ENCODE measurements at regions not wholly inside any gene's neighbourhood (a gene's known extent, or its start where the extent isn't known, plus 50 kb on each side); places are given as distances from the start of the nearest gene placed in this dataset.

DNA sequence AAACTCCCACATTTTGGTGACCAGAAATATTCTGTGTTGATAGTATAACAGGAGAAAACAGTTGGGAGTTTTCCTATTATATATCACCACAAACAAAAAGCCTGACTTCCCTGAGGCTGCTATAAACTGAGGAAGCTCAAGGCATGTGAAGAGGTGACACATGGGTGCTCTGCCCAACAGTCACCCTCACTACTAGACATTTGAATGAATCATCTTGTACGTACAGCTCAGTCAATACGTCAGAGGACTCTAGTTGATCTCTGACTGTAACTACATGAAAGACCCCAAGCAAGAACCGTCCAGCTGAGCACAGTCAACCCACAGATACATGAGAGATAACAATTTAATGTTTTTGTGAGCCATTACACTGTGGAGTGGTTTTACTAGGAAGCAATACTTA is 338.3 kb upstream of the ATP11B start:
- ChIA-PET CTCF (no interaction called here), POLR2A (no interaction called here)
- no peak for DNase-seq
- Mint-ChIP-seq H3K9me3 (ENCODE audit: unreplicated experiment) (peaks cover 10% of the 10 kb centered on the region), H3K36me3 (ENCODE audit: insufficient read depth, unreplicated experiment) (no peaks in the 10 kb centered on the region), H3K4me3 (ENCODE audit: unreplicated experiment) (no peak overlapping the region), H3K4me1 (ENCODE audit: low read depth, unreplicated experiment) (peaks cover 7% of the 10 kb centered on the region), H3K27ac (ENCODE audit: unreplicated experiment) (no peak overlapping the region), H3K27me3 (ENCODE audit: insufficient read depth, unreplicated experiment) (no peaks in the 10 kb centered on the region)
- Histone ChIP-seq H3K9me3 (no peaks in the 10 kb centered on the region), H3K27me3 (replicated peaks; ENCODE audit: control insufficient read depth, insufficient read depth, low read length) (no peaks in the 10 kb centered on the region), H3K4me3 (ENCODE audit: low read depth, low read length) (no peak overlapping the region), H3K4me1 (peaks cover 12% of the 10 kb centered on the region), H3K36me3 (ENCODE audit: control insufficient read depth, insufficient read depth, low read length) (no peaks in the 10 kb centered on the region)
- intact Hi-C loops (cut with micrococcal nuclease; ENCODE audit: unreplicated experiment), result no loop called here
- TF ChIP-seq CTCF (IDR thresholded peaks at IDR 0.05; ENCODE audit: insufficient read depth in 1 of 2, low read depth in 1 of 2, low read length in 1 of 2, severe bottlenecking in 1 of 2, unreplicated experiment in 1 of 2), result no peak
- BruUV-seq (replicated peaks), result no TSS peak

DNA sequence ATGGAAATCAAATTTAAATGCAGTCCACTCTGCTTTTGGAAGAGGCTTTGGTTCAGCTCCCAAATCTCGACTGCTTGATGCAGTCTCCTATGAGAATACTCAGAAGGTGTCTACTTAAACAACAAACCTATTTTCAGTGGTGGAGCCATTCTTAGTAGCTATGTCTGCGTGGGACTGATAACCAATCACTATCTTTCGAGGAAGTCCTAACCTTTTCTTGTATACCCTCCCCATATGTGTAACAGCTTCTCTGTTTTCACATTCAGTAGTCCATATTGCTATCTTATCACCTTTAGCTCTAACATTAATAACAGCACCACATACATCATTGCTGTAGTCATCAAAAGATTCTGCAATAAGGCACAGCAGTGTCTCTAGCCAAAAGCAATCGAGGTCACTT is 333.0 kb upstream of the ATP11B start:
- Mint-ChIP-seq H3K36me3 (ENCODE audit: insufficient read depth, unreplicated experiment) (no peaks in the 10 kb centered on the region), H3K9me3 (ENCODE audit: unreplicated experiment) (peaks cover 8% of the 10 kb centered on the region), H3K4me1 (ENCODE audit: low read depth, unreplicated experiment) (no peaks in the 10 kb centered on the region), H3K27ac (ENCODE audit: unreplicated experiment) (no peak overlapping the region), H3K4me3 (ENCODE audit: unreplicated experiment) (no peak overlapping the region), H3K27me3 (ENCODE audit: insufficient read depth, unreplicated experiment) (no peaks in the 10 kb centered on the region)
- BruUV-seq (replicated peaks), result no TSS peak
- Histone ChIP-seq H3K4me1 (no peaks in the 10 kb centered on the region), H3K36me3 (ENCODE audit: control insufficient read depth, insufficient read depth, low read length) (no peaks in the 10 kb centered on the region), H3K9me3 (no peaks in the 10 kb centered on the region), H3K27me3 (replicated peaks; ENCODE audit: control insufficient read depth, insufficient read depth, low read length) (no peaks in the 10 kb centered on the region), H3K4me3 (ENCODE audit: low read depth, low read length) (no peak overlapping the region)
- TF ChIP-seq CTCF (IDR thresholded peaks at IDR 0.05; ENCODE audit: insufficient read depth in 1 of 2, low read depth in 1 of 2, low read length in 1 of 2, severe bottlenecking in 1 of 2, unreplicated experiment in 1 of 2), result no peak
- no peak for DNase-seq
- POLR2A ChIA-PET, result no interaction called here
- intact Hi-C loops (cut with micrococcal nuclease; ENCODE audit: unreplicated experiment), result no loop called here
- CTCF ChIA-PET, result no interaction called here

DNA sequence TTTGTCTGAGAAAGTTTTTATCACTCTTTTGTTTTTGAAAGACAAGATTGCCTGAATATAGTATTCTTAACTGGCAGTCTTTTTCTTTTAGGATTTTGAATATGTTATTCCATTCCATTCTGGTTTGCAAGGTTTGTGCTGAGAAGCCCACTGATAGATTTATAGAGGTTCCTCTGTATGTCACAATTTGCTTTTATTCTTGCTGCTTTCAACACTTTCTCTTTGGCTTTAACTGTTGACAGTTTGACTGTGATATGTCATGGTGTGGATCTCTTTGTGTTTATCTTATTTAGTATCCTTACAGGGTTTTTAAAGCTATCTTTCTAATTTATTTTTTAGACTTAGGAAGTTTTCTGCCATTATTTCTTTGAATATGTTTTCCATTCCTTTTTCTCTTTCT is 331.2 kb upstream of the ATP11B start:
- no peaks in the 10 kb centered on the region for H3K4me1 Mint-ChIP-seq (ENCODE audit: low read depth, unreplicated experiment)
- CTCF ChIA-PET, result no interaction called here
- Histone ChIP-seq H3K4me1 (no peaks in the 10 kb centered on the region), H3K9me3 (no peaks in the 10 kb centered on the region), H3K36me3 (ENCODE audit: control insufficient read depth, insufficient read depth, low read length) (no peaks in the 10 kb centered on the region), H3K27me3 (replicated peaks; ENCODE audit: control insufficient read depth, insufficient read depth, low read length) (no peaks in the 10 kb centered on the region), H3K4me3 (ENCODE audit: low read depth, low read length) (no peak overlapping the region)
- H3K4me3 Mint-ChIP-seq (ENCODE audit: unreplicated experiment), result no peak overlapping the region
- no peaks in the 10 kb centered on the region for H3K27me3 Mint-ChIP-seq (ENCODE audit: insufficient read depth, unreplicated experiment)
- intact Hi-C loops (cut with micrococcal nuclease; ENCODE audit: unreplicated experiment), result no loop called here
- no peak for TF ChIP-seq CTCF (IDR thresholded peaks at IDR 0.05; ENCODE audit: insufficient read depth in 1 of 2, low read depth in 1 of 2, low read length in 1 of 2, severe bottlenecking in 1 of 2, unreplicated experiment in 1 of 2)
- DNase-seq, result no peak
- no peaks in the 10 kb centered on the region for H3K9me3 Mint-ChIP-seq (ENCODE audit: unreplicated experiment)
- no peak overlapping the region for H3K27ac Mint-ChIP-seq (ENCODE audit: unreplicated experiment)
- no TSS peak for BruUV-seq (replicated peaks)
- POLR2A ChIA-PET, result no interaction called here
- H3K36me3 Mint-ChIP-seq (ENCODE audit: insufficient read depth, unreplicated experiment), result no peaks in the 10 kb centered on the region
